GM12864 (cell line): ENCODE measurements at regions not wholly inside any gene's neighbourhood (a gene's known extent, or its start where the extent isn't known, plus 50 kb on each side); places are given as distances from the start of the nearest gene placed in this dataset.

Experiments
- DNase-seq: peaks from one replicate; pipeline ENCODE4 v3.0.0-alpha.2; 2011; ENCODE audit warnings: low read depth
- H3K4me3 ChIP-seq: 2 replicates; pipeline ENCODE4 v1.5.1; 2011; ENCODE audit warnings: mild to moderate bottlenecking, low read depth, low read length, control low read depth
- TF ChIP-seq, protein P1 (sequence below): IDR thresholded peaks from 2 replicates; pipeline ENCODE4 v1.5.1; 2011; ENCODE audit warnings: low read depth, mild to moderate bottlenecking, moderate library complexity, low read length, control low read depth, inconsistent platforms; ENCODE audit errors: missing control alignments

DNA sequence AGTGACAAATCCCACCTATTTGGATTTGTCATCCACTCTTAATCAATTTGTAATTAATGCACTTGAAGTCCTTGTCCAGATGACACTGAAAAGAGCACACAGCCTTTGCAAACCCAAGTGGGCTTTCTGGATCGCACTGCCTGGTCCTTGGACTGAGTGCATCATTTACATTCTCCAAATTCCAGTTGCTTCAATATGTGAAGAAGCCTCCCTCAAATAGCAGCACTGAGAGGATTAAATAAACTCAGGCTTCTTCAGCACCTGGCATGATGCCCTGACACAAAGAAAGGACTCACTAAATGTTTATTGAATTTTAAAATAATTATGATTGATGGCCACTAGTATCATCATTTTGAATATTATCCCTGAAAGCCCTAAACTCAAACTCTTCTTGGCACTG is 496.5 kb downstream of the VRK1 start:
- TF ChIP-seq, protein P1, sequence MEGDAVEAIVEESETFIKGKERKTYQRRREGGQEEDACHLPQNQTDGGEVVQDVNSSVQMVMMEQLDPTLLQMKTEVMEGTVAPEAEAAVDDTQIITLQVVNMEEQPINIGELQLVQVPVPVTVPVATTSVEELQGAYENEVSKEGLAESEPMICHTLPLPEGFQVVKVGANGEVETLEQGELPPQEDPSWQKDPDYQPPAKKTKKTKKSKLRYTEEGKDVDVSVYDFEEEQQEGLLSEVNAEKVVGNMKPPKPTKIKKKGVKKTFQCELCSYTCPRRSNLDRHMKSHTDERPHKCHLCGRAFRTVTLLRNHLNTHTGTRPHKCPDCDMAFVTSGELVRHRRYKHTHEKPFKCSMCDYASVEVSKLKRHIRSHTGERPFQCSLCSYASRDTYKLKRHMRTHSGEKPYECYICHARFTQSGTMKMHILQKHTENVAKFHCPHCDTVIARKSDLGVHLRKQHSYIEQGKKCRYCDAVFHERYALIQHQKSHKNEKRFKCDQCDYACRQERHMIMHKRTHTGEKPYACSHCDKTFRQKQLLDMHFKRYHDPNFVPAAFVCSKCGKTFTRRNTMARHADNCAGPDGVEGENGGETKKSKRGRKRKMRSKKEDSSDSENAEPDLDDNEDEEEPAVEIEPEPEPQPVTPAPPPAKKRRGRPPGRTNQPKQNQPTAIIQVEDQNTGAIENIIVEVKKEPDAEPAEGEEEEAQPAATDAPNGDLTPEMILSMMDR = no peak
- no peak for DNase-seq

GRCh38 chr14:97295108-97295710 is 498.0 kb downstream of the VRK1 start:
- TF ChIP-seq, protein P1 = no peak
- no peak overlapping the region for H3K4me3 ChIP-seq
- DNase-seq = no peak

More for the DNA sequence above, 496.5 kb downstream of the VRK1 start:
- H3K4me3 ChIP-seq = no peak overlapping the region

DNA sequence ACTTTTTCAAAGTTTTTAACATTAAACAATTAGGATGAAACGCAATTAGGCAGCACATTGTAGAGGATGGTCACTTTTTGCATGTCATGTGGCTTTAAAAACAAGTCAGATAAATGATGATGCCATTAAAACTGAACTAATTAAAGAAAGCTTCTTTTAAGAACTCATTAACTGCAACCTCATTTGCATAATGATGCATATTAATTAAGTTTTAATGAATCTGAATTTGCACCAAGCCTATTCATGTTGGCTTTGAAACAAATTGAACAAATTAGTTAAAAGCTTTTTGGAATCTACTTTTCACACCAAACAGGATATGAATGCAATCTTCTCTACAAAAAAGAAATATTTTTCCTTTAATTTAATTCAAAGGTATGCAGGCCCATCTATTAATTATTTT is 499.0 kb downstream of the VRK1 start:
- no peak overlapping the region for H3K4me3 ChIP-seq
- no peak for DNase-seq
- TF ChIP-seq, protein P1 = no peak

DNA sequence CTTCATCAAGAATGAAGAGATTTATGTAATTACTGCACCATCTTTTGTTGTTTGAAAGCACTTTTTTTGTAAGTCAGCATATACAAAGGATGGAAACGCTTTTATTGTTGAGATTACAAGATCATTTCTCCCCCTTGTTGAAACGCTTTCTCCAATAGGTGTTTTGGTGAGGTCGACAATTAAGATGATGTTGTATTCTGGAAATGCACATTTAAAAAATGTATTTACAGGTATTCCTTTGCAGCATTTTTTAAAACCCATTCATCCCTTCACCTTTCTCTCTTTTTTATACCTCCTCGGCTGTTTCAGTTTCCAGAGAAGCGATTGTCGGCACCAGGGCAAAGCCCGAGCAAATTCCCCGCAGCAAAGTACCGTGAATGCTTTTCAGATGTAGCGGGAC is 499.9 kb downstream of the VRK1 start:
- no peak for DNase-seq
- TF ChIP-seq, protein P1 = no peak
- no peak overlapping the region for H3K4me3 ChIP-seq

GRCh38 chr14:97298331-97298730 is 501.1 kb downstream of the VRK1 start:
- TF ChIP-seq, protein P1 = peak; percentile 40
- DNase-seq = no peak
- no peak overlapping the region for H3K4me3 ChIP-seq

DNA sequence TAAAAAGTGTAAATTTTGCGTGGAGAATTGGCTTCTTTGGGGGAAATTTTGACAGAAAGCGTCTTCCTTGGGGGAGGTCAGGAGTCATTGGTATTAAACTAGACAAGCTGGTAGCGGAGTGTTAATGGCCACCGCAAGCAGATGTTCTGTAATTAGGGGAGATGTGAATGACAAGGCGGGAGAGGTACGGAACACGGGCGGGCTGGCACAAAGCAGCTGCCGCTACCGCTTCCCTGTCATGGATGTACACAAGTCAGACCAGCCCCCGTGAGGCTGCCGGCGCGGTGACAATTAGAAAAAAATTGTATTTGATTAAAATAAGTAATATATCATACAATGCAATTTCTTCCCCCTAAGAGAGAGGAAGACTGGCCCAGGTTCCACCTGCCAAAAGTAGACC is 501.6 kb downstream of the VRK1 start:
- DNase-seq = no peak
- H3K4me3 ChIP-seq = no peak overlapping the region
- TF ChIP-seq, protein P1 = no peak

DNA sequence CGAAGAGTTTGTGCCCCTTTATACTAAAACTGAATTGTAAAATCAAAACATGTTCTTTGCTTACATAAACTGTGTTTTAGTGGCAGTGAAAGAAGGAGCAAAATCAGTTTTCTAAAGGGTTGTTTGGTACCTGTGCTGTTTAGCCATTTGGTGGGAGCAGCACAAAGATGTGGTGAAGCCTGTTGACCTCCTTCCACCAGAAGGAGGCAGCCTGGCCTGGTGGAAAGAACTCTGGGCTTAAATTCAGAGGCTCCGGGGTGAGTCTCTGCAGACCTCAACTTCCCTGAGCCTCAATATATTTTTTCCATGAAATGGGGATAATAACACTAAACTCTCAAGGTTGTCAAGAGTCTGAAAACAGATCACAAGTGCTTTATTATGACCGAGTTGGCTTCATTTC is 502.5 kb downstream of the VRK1 start:
- TF ChIP-seq, protein P1 = peak; percentile 59
- no peak overlapping the region for H3K4me3 ChIP-seq
- DNase-seq = no peak
